PC-9 (cell line): ENCODE measurements at regions not wholly inside any gene's neighbourhood (a gene's known extent, or its start where the extent isn't known, plus 50 kb on each side); places are given as distances from the start of the nearest gene placed in this dataset.

Experiments
- EZH2 ChIP-seq: fragments of 200-600 bp; sonication (generic); IDR thresholded peaks from 2 replicates; pipeline ENCODE4 v1.8.0; 2017; ENCODE audit warnings: antibody characterized with exemption, low read depth
- TF ChIP-seq, protein P1 (sequence below): fragments of 200-600 bp; sonication (generic); conservative IDR thresholded peaks from 2 replicates; pipeline ENCODE4 v1.6.1; 2017; ENCODE audit warnings: mixed run types, antibody characterized with exemption, mild to moderate bottlenecking, moderate library complexity

DNA sequence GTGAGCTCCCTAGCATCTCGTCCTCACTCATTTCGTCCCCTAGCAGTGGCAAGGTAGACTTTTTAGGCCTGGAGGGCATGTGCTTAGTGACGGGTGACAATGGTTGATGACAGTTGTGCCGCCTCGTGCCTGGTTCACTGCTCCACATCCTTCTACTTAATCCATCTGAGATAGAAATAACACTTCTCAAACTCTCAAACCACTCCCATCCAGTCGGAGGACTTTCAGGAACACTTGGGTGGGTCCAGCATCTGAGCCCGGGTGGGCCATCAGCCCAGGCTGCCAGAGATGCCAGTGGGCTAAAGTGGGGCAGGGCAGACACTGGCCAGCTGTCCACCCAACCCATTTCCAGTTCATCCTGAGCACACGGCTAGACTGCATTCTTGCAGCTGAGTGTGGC is 79.7 kb upstream of the SMAD3 start:
- TF ChIP-seq, protein P1, sequence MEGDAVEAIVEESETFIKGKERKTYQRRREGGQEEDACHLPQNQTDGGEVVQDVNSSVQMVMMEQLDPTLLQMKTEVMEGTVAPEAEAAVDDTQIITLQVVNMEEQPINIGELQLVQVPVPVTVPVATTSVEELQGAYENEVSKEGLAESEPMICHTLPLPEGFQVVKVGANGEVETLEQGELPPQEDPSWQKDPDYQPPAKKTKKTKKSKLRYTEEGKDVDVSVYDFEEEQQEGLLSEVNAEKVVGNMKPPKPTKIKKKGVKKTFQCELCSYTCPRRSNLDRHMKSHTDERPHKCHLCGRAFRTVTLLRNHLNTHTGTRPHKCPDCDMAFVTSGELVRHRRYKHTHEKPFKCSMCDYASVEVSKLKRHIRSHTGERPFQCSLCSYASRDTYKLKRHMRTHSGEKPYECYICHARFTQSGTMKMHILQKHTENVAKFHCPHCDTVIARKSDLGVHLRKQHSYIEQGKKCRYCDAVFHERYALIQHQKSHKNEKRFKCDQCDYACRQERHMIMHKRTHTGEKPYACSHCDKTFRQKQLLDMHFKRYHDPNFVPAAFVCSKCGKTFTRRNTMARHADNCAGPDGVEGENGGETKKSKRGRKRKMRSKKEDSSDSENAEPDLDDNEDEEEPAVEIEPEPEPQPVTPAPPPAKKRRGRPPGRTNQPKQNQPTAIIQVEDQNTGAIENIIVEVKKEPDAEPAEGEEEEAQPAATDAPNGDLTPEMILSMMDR: no peak
- no peak for TF ChIP-seq EZH2
